HL-60 (cell line): ENCODE measurements at regions not wholly inside any gene's neighbourhood (a gene's known extent, or its start where the extent isn't known, plus 50 kb on each side); places are given as distances from the start of the nearest gene placed in this dataset.

Experiments
- GABPA ChIP-seq: IDR thresholded peaks from 2 replicates; pipeline ENCODE4 v1.6.1; 2012; ENCODE audit warnings: low read depth
- POLR2AphosphoS5 ChIP-seq: IDR thresholded peaks from 2 replicates; pipeline ENCODE4 v1.6.1; 2012; ENCODE audit warnings: low read depth
- SPI1 ChIP-seq: IDR thresholded peaks from 2 replicates; pipeline ENCODE4 v1.6.1; 2012; ENCODE audit warnings: low read depth, mild to moderate bottlenecking, borderline replicate concordance
- TF ChIP-seq, protein P1 (sequence below): IDR thresholded peaks from one replicate; pipeline ENCODE4 v1.5.1; 2011; ENCODE audit warnings: low read length, control low read depth, inconsistent platforms; ENCODE audit not compliant: insufficient read depth
- TF ChIP-seq, protein P2 (sequence below): IDR thresholded peaks from 2 replicates; pipeline ENCODE4 v1.6.1; 2012; ENCODE audit warnings: low read depth; ENCODE audit not compliant: insufficient replicate concordance

DNA sequence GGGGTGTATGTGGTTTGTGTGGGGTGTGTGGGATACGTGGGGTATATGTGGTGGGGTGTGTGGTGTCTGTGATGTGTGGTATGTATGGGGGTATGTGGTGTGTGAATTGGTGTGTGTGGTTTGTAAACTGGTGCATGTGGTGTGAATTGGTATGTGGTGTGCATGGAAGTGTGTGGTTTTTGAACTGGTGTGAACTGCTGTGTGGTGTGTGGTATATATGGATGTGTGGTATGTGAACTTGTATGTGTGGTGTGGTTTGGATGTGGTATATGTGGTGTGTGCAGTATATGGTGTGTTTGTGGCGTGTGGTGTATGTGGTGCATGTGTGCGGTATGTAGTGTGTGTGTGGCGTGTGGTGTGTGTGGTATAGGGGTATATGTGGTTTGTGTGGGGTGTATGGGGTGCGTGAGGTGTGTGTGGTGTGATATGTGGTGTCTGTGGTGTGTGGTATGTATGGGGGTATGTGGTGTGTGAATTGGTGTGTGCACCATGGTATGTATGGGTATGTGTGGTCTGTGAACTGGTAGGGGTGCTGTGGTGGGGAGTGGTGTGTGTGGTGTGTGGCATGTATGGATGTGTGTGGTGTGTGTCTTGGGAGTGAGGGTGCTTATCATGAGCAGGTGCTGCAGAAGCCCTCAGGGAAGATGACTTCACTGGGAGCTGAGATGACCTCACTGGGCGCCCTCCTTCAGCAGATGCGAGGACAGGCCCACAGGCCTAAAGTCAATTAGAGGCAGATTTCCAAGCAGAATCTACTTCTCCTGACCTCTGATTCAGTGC lies 209.6 kb upstream of the TNP1 start:
- TF ChIP-seq, protein P1, sequence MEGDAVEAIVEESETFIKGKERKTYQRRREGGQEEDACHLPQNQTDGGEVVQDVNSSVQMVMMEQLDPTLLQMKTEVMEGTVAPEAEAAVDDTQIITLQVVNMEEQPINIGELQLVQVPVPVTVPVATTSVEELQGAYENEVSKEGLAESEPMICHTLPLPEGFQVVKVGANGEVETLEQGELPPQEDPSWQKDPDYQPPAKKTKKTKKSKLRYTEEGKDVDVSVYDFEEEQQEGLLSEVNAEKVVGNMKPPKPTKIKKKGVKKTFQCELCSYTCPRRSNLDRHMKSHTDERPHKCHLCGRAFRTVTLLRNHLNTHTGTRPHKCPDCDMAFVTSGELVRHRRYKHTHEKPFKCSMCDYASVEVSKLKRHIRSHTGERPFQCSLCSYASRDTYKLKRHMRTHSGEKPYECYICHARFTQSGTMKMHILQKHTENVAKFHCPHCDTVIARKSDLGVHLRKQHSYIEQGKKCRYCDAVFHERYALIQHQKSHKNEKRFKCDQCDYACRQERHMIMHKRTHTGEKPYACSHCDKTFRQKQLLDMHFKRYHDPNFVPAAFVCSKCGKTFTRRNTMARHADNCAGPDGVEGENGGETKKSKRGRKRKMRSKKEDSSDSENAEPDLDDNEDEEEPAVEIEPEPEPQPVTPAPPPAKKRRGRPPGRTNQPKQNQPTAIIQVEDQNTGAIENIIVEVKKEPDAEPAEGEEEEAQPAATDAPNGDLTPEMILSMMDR, result no peak
- TF ChIP-seq, protein P2, sequence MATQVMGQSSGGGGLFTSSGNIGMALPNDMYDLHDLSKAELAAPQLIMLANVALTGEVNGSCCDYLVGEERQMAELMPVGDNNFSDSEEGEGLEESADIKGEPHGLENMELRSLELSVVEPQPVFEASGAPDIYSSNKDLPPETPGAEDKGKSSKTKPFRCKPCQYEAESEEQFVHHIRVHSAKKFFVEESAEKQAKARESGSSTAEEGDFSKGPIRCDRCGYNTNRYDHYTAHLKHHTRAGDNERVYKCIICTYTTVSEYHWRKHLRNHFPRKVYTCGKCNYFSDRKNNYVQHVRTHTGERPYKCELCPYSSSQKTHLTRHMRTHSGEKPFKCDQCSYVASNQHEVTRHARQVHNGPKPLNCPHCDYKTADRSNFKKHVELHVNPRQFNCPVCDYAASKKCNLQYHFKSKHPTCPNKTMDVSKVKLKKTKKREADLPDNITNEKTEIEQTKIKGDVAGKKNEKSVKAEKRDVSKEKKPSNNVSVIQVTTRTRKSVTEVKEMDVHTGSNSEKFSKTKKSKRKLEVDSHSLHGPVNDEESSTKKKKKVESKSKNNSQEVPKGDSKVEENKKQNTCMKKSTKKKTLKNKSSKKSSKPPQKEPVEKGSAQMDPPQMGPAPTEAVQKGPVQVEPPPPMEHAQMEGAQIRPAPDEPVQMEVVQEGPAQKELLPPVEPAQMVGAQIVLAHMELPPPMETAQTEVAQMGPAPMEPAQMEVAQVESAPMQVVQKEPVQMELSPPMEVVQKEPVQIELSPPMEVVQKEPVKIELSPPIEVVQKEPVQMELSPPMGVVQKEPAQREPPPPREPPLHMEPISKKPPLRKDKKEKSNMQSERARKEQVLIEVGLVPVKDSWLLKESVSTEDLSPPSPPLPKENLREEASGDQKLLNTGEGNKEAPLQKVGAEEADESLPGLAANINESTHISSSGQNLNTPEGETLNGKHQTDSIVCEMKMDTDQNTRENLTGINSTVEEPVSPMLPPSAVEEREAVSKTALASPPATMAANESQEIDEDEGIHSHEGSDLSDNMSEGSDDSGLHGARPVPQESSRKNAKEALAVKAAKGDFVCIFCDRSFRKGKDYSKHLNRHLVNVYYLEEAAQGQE, result no peak
- TF ChIP-seq POLR2AphosphoS5 (no peak), GABPA (no peak), SPI1 (no peak)
